GM19438 (cell line): ENCODE measurements at regions not wholly inside any gene's neighbourhood (a gene's known extent, or its start where the extent isn't known, plus 50 kb on each side); places are given as distances from the start of the nearest gene placed in this dataset.
A peak's percentile ranks its signal among the peaks of the same experiment; 100 is the strongest.

ENCODE experiments used
- ATAC-seq: cut with Tn5 transposase; IDR thresholded peaks from one replicate; pipeline ENCODE4 v1.9.1; 2021; ENCODE audit warnings: low read depth; ENCODE audit not compliant: unreplicated experiment

DNA sequence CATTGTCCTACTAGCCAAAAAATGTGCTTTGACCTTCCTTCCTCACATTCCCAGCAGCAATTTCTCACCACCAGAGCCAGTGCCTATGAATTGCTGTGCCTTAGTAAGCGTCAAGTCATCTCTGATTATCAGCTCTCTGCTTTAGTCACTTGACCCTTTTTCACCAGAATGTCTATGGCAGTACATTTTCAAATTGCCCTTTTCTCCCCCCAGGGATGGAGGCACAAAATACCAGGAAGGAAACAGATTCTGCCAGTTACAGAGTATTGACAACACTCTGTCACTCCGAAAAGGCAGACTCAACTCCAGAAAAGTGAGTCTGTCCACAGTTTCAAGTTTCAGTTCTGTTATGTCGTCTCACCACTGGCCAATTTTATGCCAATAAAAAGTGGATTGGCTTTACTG, 167.4 kb downstream of the TNFSF18 start:
- no peak for ATAC-seq

DNA sequence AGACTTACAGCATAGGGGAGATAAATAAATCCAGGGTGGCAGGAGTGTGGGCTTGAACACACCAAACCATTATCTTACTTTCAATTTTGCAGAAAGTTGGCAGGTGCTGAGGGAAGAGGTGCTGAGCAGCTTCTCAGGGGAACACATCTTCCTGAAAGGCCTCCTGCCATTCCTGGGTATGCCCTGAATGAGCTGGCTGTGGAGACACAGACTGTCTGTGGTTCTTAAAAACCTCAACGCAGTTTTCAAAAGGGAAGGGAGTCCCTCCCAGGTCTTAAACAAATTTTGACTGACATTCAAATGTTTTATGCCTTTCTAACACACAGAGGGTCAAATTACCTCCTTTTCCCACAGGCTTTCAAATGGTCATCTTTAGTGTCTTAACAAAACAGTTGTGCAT, 166.9 kb downstream of the TNFSF18 start:
- ATAC-seq, result no peak

- no peak for ATAC-seq
Measured at GRCh38 chr1:172885411-172885810, 165.3 kb downstream of the TNFSF18 start.

GRCh38 chr1:172885971-172886370, 164.8 kb downstream of the TNFSF18 start:
- no peak for ATAC-seq

DNA sequence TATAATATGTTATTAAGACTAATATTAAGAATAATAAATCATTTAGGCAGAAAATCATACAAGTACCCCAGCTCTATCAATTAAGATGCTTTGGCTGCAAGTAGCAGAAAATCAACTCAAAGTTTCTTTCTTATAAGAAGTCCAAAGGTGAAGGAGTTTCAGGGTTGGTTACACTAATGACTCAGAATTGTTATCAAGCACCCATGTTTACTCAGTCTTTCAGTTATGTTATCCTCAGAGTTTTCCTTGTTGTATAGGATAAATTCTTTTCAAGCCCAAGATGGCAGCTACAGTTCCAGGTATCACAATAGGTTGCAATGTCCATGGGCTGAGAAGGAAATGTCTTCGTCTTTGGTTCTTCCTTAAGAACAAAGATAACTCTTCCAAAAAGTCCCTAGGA, 163.6 kb downstream of the TNFSF18 start:
- ATAC-seq, result no peak

GRCh38 chr1:172893146-172893841, 157.4 kb downstream of the TNFSF18 start:
- no peak for ATAC-seq

GRCh38 chr1:172894349-172895049, 156.2 kb downstream of the TNFSF18 start:
- ATAC-seq, result peak; percentile 9

DNA sequence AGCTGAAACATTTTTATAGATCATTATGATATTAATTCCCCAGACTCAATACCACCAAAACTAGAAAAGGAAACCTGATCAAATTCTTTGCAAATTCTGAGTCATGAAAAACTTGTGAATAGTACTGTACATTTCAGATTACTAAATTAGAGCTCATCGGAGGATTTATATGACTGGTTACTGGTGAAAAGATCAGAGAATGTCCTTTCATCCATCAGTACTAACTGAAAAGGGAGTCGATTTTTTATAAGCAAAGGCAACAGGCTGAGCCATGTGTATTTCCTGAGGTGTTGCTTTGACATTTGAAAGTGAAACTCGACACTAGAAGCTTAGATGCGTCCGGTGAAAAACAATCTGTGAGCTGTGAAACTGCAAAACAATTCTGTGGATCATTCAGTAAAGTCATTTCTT, 155.7 kb downstream of the TNFSF18 start:
- peak; percentile 75 for ATAC-seq

GRCh38 chr1:172895761-172896160, 155.0 kb downstream of the TNFSF18 start:
- no peak for ATAC-seq

GRCh38 chr1:172897738-172898137, 153.0 kb downstream of the TNFSF18 start:
- ATAC-seq, result no peak

- no peak for ATAC-seq
Measured at GRCh38 chr1:172898866-172899265, 151.9 kb downstream of the TNFSF18 start.

- no peak for ATAC-seq
Measured at GRCh38 chr1:172900376-172900997, 150.3 kb downstream of the TNFSF18 start.

GRCh38 chr1:172902200-172902599, 148.5 kb downstream of the TNFSF18 start:
- ATAC-seq, result no peak

DNA sequence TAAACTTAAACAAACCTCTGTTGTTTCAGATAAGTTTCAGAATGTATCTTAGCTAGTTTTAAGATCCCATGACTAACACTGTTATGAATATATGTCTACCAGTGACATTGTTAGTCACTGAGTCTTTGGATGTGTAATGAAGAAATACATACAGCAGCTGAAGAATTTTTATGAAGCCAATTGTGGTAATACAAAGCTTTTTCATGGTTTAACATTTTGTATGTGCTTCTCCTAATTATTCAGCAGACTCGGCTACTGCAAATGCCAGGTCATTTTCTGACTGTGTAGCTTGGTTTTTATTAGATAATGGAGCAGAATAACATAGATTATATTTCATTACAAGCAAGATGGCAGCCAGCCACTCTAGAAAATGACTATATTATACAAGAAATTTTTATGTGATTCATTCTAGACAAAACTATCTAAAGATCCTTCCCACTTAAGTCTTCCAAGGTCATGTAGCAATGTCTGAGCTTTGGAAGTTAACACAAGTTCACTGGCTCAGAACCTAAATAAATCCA, 147.8 kb downstream of the TNFSF18 start:
- ATAC-seq, result no peak

DNA sequence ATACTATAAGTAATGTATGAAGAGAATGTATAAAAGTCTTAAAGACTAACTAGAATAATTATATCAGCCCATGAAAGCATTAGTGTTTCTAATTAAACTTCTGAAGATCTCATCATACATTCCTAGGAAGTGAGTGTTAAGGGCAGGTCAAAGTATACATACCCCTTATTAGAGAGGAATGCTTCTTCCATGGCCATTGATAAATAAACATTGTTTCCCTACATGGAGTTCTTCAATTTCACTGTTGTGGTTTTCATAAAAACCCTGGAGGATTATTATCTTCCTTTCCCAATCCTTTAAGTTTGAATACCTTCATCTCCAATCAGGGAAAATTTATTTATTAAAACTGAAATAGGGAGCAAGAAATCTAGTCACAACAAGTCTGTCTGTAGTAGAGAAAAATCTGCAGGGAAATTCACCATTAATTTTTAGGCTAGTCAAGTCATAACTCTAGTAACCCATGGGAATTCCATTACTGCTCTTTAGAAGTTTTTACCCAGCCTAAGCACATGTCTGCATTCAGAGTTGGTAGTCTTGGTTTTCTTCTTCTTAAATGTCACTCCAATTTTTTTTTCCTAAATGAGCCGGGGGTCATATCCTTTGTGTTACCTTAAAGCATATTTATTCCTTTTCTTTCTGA, 147.0 kb downstream of the TNFSF18 start:
- ATAC-seq, result no peak

GRCh38 chr1:172905452-172905851, 145.3 kb downstream of the TNFSF18 start:
- ATAC-seq, result no peak

- no peak for ATAC-seq
Measured at GRCh38 chr1:172906778-172907592, 143.8 kb downstream of the TNFSF18 start.

DNA sequence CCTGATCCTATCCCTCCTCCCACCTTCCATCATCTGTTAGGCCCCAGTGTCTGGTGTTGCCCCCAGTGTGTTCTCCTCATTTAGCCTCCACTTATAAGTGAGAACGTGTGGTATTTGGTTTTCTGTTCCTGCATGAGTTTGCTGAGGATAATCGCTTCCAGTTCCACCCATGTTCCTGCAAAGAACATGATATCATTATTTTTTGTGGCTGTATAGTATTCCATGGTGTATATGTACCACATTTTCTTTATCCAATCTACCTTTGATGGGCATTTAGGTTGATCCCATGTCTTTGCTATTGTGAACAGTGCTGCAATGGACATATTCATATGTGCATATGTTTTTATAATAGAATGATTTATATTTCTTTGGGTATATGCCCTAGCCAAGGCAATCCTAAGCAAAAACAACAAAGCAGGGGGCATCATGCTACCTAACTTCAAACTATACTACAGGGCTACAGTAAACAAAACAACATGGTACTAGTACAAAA, 142.9 kb downstream of the TNFSF18 start:
- no peak for ATAC-seq

- ATAC-seq, result no peak
Measured at GRCh38 chr1:172909606-172910326, 141.0 kb downstream of the TNFSF18 start.
